GM13976 (cell line): ENCODE measurements at regions not wholly inside any gene's neighbourhood (a gene's known extent, or its start where the extent isn't known, plus 50 kb on each side); places are given as distances from the start of the nearest gene placed in this dataset.

Experiments used
- DNase-seq: peaks from one replicate; pipeline ENCODE4 v3.0.0; 2012; ENCODE audit warnings: low spot score
- CTCF ChIP-seq: IDR thresholded peaks from 2 replicates; pipeline ENCODE4 v1.5.1; 2012; ENCODE audit warnings: borderline replicate concordance, mild to moderate bottlenecking; ENCODE audit not compliant: insufficient read depth; ENCODE audit errors: extremely low read depth, missing control alignments, control extremely low read depth
- in situ Hi-C: fragments of 300-500 bp; cut with MboI; formaldehyde crosslinking; loops from one replicate; pipeline ENCODE4 v1.12.0; 2022; ENCODE audit warnings: low sequenced_read_pairs, mixed read lengths, inconsistent platforms; ENCODE audit not compliant: unreplicated experiment

DNA sequence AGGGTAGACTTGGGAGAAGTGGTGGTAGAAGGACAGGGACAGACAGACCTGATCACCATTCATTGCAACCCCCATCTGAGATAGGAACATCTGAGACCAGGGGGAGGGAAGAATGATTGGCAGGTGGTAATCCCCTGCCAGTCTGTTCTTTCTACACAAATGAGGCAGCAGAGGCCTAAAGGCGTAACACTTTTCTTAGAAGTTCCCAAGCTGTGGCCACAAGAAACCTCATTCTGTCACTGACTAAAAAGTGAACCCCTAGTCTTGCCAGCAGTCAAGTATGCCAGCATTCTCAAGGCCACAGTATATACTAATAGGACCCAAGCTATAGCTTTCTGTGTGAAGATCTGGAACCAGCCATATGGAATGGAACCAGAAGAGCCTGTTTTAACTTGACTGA is 638.0 kb downstream of the KCNT2 start:
- no peak for TF ChIP-seq CTCF

DNA sequence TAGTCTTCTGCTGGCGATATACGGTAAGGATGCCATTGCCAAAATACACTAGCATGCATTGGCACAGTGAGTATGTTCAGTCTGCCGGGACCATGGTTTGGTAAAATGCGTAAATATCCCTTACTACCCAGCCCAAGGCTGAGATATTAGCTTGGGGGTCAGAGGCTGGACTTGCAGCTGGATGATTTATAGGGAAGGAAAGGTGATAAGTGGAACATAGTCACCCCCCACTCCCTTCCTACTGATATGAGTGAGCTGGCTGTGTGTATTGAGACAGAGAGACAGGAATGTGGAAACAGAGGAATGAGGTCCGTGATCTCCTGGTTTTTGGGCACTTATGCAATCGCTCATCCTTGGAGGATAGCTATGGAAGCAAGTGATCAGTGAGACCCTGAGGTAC is 642.8 kb downstream of the KCNT2 start:
- DNase-seq = no peak
- no peak for TF ChIP-seq CTCF
- in situ Hi-C loops = no loop called here

More for the DNA sequence above, 638.0 kb downstream of the KCNT2 start:
- no peak for DNase-seq
- in situ Hi-C loops = no loop called here

- TF ChIP-seq CTCF = no peak
Measured at GRCh38 chr1:195965036-195965435, 643.2 kb downstream of the KCNT2 start.

DNA sequence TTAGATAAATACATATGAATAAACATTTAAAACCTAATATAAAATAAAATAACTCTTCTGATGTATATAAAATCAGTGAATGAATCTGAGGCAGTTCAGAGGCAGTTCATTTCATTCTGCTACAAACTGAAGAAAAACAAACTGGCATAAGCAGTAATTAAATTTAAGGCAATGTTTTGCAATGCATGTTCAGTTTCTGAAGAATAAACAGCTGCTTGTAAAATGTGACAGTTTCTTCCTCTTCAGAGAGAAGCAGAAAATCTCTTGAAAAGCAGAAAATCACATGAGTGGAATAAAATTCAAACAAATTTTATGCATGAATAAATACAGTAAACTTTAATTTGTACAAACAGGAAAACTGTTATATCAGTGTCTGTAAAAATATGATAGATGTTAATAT is 643.7 kb downstream of the KCNT2 start:
- DNase-seq = no peak
- no peak for TF ChIP-seq CTCF
- in situ Hi-C loops = no loop called here

More at GRCh38 chr1:195965036-195965435, 643.2 kb downstream of the KCNT2 start:
- DNase-seq = no peak
- in situ Hi-C loops = no loop called here

DNA sequence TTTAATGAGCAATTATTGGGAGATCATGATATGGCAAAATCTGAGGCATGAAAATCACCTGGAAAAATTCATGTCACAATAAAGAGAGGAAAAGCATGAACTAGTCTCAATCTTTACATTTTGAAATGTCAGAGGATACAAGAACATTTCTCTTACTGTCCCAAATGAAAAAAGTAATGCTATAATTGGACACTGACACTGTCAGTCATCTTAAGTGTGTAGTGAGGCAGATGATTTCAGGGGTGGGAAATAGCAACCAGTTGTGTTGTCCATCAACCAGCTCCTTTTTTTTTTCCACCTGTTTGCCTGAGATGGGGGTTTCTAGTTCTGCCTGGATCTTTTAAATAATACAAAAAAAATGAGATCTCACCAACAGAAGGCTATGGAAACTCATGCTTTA is 646.2 kb downstream of the KCNT2 start:
- no peak for DNase-seq
- in situ Hi-C loops = no loop called here
- TF ChIP-seq CTCF = no peak

DNA sequence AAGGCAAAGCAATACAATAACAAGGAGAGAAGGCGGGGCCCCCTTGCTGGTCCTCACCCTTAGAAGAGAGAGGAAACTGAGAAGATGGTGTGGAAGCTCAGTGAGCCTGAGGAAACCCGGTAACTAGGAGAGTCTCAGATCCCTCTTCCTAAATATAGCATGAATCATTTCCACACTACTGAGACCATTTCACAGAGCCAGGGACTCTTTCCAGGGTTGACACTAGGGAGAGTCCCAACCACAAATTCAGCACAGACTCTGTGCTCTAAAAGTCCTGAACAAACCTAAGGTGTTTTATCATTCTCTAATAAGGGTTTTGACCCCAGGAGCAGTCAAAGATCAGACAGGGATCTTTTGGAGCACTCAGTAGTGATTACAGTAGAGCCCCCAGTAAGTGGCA is 647.7 kb downstream of the KCNT2 start:
- no peak for DNase-seq
- no peak for TF ChIP-seq CTCF
- in situ Hi-C loops = no loop called here

DNA sequence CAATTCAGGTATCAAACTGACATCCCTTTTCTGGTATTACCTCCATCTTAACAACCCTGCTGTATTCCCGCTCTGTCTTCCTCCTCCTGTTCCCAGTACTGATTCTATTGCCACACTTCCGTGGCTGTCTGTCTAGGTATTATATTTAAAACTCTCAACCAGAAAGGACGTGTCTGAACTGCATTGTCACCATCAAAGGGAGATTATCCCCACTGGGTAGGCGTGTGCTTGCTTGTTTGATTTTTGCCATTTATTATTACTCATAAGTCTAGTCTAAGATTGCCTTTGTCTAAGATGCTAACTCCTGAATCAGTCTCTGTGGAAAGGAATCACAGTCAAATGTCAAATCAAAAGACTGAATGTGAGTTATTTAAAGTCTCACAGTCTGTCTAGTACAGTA is 650.1 kb downstream of the KCNT2 start:
- DNase-seq = no peak
- no peak for TF ChIP-seq CTCF
- in situ Hi-C loops = no loop called here
